ENCODE measurements at regions not wholly inside any gene's neighbourhood (a gene's known extent, or its start where the extent isn't known, plus 50 kb on each side); places are given as distances from the start of the nearest gene placed in this dataset.

DNA sequence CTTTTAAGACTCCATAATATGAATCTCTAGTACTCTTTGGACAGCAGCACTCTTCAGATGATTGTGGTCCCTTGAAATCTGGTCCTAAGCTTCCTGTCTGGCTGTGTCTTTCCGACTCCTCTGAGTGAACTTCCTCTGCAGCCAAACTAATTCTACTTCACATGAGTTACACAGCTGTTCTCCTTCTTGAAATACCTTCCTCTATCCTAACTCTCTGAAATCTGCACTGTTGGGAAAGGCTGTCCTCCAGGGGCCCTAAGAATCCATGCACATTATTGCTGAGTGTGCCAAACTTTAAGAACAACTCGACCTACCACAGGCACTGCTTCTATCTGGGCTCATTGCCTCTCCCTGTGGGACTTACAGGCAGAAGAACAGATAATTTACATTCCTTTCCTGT lies 217.3 kb upstream of the ARHGAP42 start:
- no peaks in the 10 kb centered on the region for H3K9me3 ChIP-seq (ENCODE audit: control insufficient read depth in 1 of 2, insufficient read depth in 1 of 2, low read depth in 1 of 2, low read length in 2 of 2)
- H3K79me2 ChIP-seq (ENCODE audit: insufficient read depth, low read length): no peaks in the 10 kb centered on the region
- no peak overlapping the region for H3K27ac ChIP-seq (ENCODE audit: low read depth, low read length)
- ATAC-seq: no peak
- BruUV-seq (replicated peaks): no TSS peak
- DNase-seq (ENCODE audit: low read depth, low spot score): no peak
- H2AFZ ChIP-seq (ENCODE audit: low read depth, low read length, poor library complexity, severe bottlenecking): no peak overlapping the region
- RAD21 ChIA-PET (ENCODE audit: low non-redundant PET in 1 of 2, low total read pairs in 2 of 2, uncharacterized antibody in 2 of 2, unreplicated experiment in 2 of 2): no interaction called here
- H3K4me2 ChIP-seq (ENCODE audit: low read length): no peak overlapping the region
- intact Hi-C loops (cut with micrococcal nuclease): no loop called here
- POLR2A ChIA-PET: no interaction called here
- H3K4me1 ChIP-seq (ENCODE audit: control insufficient read depth in 1 of 2, insufficient read depth in 2 of 2, low read length in 2 of 2): no peaks in the 10 kb centered on the region
- H3K4me3 ChIP-seq (replicated peaks in 1 of 2; ENCODE audit: low read depth in 1 of 2, low read length in 2 of 2): no peak overlapping the region
- no peaks in the 10 kb centered on the region for H3K36me3 ChIP-seq (ENCODE audit: control insufficient read depth in 1 of 2, insufficient read depth in 2 of 2, low read length in 2 of 2)
- no peaks in the 10 kb centered on the region for H3K9me2 ChIP-seq (ENCODE audit: insufficient read depth)
- no peaks in the 10 kb centered on the region for H4K20me1 ChIP-seq (ENCODE audit: insufficient read depth)
- CTCF ChIA-PET: no interaction called here
- H3K27me3 ChIP-seq (ENCODE audit: insufficient read depth, low read length): peaks cover 11% of the 10 kb centered on the region; the same call in 1 of the 2 replicates
- TF ChIP-seq YY1 (IDR thresholded peaks at IDR 0.05; ENCODE audit: extremely low read depth, insufficient replicate concordance, low read depth, low read length) (no peak), ELF1 (IDR thresholded peaks at IDR 0.05; ENCODE audit: borderline replicate concordance, low read depth) (no peak), ZNF274 (IDR thresholded peaks at IDR 0.05; ENCODE audit: low read depth, low read length) (no peak), RAD21 (IDR thresholded peaks at IDR 0.05; ENCODE audit: low read depth) (no peak), SP1 (IDR thresholded peaks at IDR 0.05; ENCODE audit: low read depth) (no peak), SIN3A (IDR thresholded peaks at IDR 0.05; ENCODE audit: low read depth) (no peak), SRF (IDR thresholded peaks at IDR 0.05; ENCODE audit: low read depth) (no peak), EZH2phosphoT487 (IDR thresholded peaks at IDR 0.05; ENCODE audit: borderline replicate concordance) (no peak), EZH2 (IDR thresholded peaks at IDR 0.05) (no peak)
- TF ChIP-seq, protein P1, sequence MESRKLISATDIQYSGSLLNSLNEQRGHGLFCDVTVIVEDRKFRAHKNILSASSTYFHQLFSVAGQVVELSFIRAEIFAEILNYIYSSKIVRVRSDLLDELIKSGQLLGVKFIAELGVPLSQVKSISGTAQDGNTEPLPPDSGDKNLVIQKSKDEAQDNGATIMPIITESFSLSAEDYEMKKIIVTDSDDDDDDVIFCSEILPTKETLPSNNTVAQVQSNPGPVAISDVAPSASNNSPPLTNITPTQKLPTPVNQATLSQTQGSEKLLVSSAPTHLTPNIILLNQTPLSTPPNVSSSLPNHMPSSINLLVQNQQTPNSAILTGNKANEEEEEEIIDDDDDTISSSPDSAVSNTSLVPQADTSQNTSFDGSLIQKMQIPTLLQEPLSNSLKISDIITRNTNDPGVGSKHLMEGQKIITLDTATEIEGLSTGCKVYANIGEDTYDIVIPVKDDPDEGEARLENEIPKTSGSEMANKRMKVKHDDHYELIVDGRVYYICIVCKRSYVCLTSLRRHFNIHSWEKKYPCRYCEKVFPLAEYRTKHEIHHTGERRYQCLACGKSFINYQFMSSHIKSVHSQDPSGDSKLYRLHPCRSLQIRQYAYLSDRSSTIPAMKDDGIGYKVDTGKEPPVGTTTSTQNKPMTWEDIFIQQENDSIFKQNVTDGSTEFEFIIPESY (IDR thresholded peaks at IDR 0.05; ENCODE audit: extremely low read depth, insufficient replicate concordance, low read length): no peak
- TF ChIP-seq, protein P2, sequence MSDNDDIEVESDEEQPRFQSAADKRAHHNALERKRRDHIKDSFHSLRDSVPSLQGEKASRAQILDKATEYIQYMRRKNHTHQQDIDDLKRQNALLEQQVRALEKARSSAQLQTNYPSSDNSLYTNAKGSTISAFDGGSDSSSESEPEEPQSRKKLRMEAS (IDR thresholded peaks at IDR 0.05): no peak
- TF ChIP-seq, protein P3, sequence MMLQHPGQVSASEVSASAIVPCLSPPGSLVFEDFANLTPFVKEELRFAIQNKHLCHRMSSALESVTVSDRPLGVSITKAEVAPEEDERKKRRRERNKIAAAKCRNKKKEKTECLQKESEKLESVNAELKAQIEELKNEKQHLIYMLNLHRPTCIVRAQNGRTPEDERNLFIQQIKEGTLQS (IDR thresholded peaks at IDR 0.05): no peak
- no peak overlapping the region for H3K9ac ChIP-seq (ENCODE audit: low read length)
